Peyer's patch (tissue), 4 donors: ENCODE measurements at regions not wholly inside any gene's neighbourhood (a gene's known extent, or its start where the extent isn't known, plus 50 kb on each side); places are given as distances from the start of the nearest gene placed in this dataset.

Experiments
- POLR2A ChIP-seq, 2 donors: fragments of 450-650 bp; IDR thresholded peaks; one replicate each; pipeline ENCODE4 v1.5.1; 2017; ENCODE audit warnings: antibody characterized with exemption in 2 of 2, mild to moderate bottlenecking in 2 of 2, moderate library complexity in 2 of 2
- TF ChIP-seq, protein P1 (sequence below), 6 experiments: fragments of 450-650 bp in 4 of 6; fragments of 200-600 bp in 2 of 6; sonication (generic) in 1 of 6; IDR thresholded peaks; one replicate each; pipeline ENCODE4 v1.5.1; 2017 to 2019; ENCODE audit warnings: antibody characterized with exemption in 6 of 6, mild to moderate bottlenecking in 3 of 6, moderate library complexity in 1 of 6

DNA sequence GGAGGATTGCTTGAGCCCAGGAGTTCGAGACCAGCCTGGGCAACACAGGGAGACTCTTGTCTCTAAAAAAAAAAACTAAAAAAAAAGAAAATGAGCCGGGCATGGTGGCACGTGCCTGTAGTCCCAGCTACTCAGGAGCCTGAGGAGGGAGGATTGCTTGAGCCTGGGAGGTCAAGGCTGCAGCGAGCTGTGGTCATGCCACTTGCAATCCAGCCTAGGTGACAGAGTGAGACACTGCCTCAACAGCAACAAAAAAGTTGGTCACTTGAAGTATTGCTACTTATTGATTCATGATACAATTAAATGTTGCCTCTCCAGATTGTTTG lies 57.9 kb upstream of the CXADR start:
- no peak for TF ChIP-seq POLR2A (IDR thresholded peaks at IDR 0.05)
- TF ChIP-seq, protein P1, sequence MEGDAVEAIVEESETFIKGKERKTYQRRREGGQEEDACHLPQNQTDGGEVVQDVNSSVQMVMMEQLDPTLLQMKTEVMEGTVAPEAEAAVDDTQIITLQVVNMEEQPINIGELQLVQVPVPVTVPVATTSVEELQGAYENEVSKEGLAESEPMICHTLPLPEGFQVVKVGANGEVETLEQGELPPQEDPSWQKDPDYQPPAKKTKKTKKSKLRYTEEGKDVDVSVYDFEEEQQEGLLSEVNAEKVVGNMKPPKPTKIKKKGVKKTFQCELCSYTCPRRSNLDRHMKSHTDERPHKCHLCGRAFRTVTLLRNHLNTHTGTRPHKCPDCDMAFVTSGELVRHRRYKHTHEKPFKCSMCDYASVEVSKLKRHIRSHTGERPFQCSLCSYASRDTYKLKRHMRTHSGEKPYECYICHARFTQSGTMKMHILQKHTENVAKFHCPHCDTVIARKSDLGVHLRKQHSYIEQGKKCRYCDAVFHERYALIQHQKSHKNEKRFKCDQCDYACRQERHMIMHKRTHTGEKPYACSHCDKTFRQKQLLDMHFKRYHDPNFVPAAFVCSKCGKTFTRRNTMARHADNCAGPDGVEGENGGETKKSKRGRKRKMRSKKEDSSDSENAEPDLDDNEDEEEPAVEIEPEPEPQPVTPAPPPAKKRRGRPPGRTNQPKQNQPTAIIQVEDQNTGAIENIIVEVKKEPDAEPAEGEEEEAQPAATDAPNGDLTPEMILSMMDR (IDR thresholded peaks at IDR 0.05), result no peak
